Suppressor macrophage treated with lipopolysaccharide for 1 hour (primary cell): ENCODE measurements at regions not wholly inside any gene's neighbourhood (a gene's known extent, or its start where the extent isn't known, plus 50 kb on each side); places are given as distances from the start of the nearest gene placed in this dataset.
"Not testable (repeated sequence)": the region's sequence is repeated elsewhere in the genome, so short reads cannot be mapped to it uniquely, and the experiment has no call there.

ENCODE experiments used
- DNase-seq, 3 donors: peaks; one replicate each; pipeline ENCODE4 v3.0.0-alpha.2; 2020 to 2022

- DNase-seq, result no peak
These were observed 114.8 kb upstream of the ANO5 start for GRCh38 chr11:22078063-22078462.

GRCh38 chr11:22079133-22079872 lies 113.6 kb upstream of the ANO5 start:
- no peak for DNase-seq

GRCh38 chr11:22082178-22082577 lies 110.7 kb upstream of the ANO5 start:
- no peak for DNase-seq

- no peak for DNase-seq
These were observed 110.1 kb upstream of the ANO5 start for GRCh38 chr11:22082788-22083187.

GRCh38 chr11:22084056-22084455 lies 108.8 kb upstream of the ANO5 start:
- DNase-seq, result no peak

GRCh38 chr11:22084564-22084963 lies 108.3 kb upstream of the ANO5 start:
- no peak for DNase-seq

- no peak for DNase-seq
These were observed 103.3 kb upstream of the ANO5 start for GRCh38 chr11:22089609-22090008.

GRCh38 chr11:22106566-22106965 lies 86.3 kb upstream of the ANO5 start:
- DNase-seq, result no peak

- no peak for DNase-seq
These were observed 77.3 kb upstream of the ANO5 start for GRCh38 chr11:22115470-22116029.

GRCh38 chr11:22127981-22128380 lies 64.9 kb upstream of the ANO5 start:
- not testable (repeated sequence) for DNase-seq

- DNase-seq, result peak; percentile 10 to 49 (median 33)
These were observed 62.3 kb upstream of the ANO5 start for GRCh38 chr11:22130462-22131053.

- peak; percentile 7 to 32 (median 32) for DNase-seq
These were observed 59.1 kb upstream of the ANO5 start for GRCh38 chr11:22133776-22134175.

GRCh38 chr11:22138264-22138663 lies 54.6 kb upstream of the ANO5 start:
- no peak for DNase-seq
